ENCODE measurements at regions not wholly inside any gene's neighbourhood (a gene's known extent, or its start where the extent isn't known, plus 50 kb on each side); places are given as distances from the start of the nearest gene placed in this dataset.

- DNase-seq (ENCODE audit: low spot score): no peak
Measured at GRCh38 chr12:63319386-63319785, 168.4 kb upstream of the AVPR1A start.

GRCh38 chr12:63318933-63319332 lies 167.9 kb upstream of the AVPR1A start:
- no peak for DNase-seq (ENCODE audit: low spot score)

GRCh38 chr12:63318313-63318712 lies 167.3 kb upstream of the AVPR1A start:
- DNase-seq (ENCODE audit: low spot score): no peak

GRCh38 chr12:63317880-63318279 lies 166.9 kb upstream of the AVPR1A start:
- DNase-seq (ENCODE audit: low spot score): no peak

- no peak for DNase-seq (ENCODE audit: low spot score)
Measured at GRCh38 chr12:63317286-63317846, 166.4 kb upstream of the AVPR1A start.

- no peak for DNase-seq (ENCODE audit: low spot score)
Measured at GRCh38 chr12:63313139-63313538, 162.1 kb upstream of the AVPR1A start.

- DNase-seq (ENCODE audit: low spot score): no peak
Measured at GRCh38 chr12:63308671-63309070, 157.7 kb upstream of the AVPR1A start.

GRCh38 chr12:63307849-63308248 lies 156.8 kb upstream of the AVPR1A start:
- DNase-seq (ENCODE audit: low spot score): no peak

- DNase-seq (ENCODE audit: low spot score): no peak
Measured at GRCh38 chr12:63305901-63306875, 155.2 kb upstream of the AVPR1A start.

- DNase-seq (ENCODE audit: low spot score): no peak
Measured at GRCh38 chr12:63304887-63305316, 153.9 kb upstream of the AVPR1A start.

- no peak for DNase-seq (ENCODE audit: low spot score)
Measured at GRCh38 chr12:63302941-63303536, 152.0 kb upstream of the AVPR1A start.

- no peak for DNase-seq (ENCODE audit: low spot score)
Measured at GRCh38 chr12:63302269-63302940, 151.4 kb upstream of the AVPR1A start.

GRCh38 chr12:63301311-63301710 lies 150.3 kb upstream of the AVPR1A start:
- no peak for DNase-seq (ENCODE audit: low spot score)

- no peak for DNase-seq (ENCODE audit: low spot score)
Measured at GRCh38 chr12:63298386-63298930, 147.5 kb upstream of the AVPR1A start.

GRCh38 chr12:63294327-63294632 lies 143.3 kb upstream of the AVPR1A start:
- DNase-seq (ENCODE audit: low spot score): no peak

- no peak for DNase-seq (ENCODE audit: low spot score)
Measured at GRCh38 chr12:63292471-63293221, 141.6 kb upstream of the AVPR1A start.

GRCh38 chr12:63276537-63277365 lies 125.8 kb upstream of the AVPR1A start:
- DNase-seq (ENCODE audit: low spot score): peak; percentile 49

GRCh38 chr12:63266988-63267387 lies 116.0 kb upstream of the AVPR1A start:
- DNase-seq (ENCODE audit: low spot score): no peak

- no peak for DNase-seq (ENCODE audit: low spot score)
Measured at GRCh38 chr12:63264629-63265028, 113.6 kb upstream of the AVPR1A start.

GRCh38 chr12:63250486-63250885 lies 99.5 kb upstream of the AVPR1A start:
- DNase-seq (ENCODE audit: low spot score): no peak

GRCh38 chr12:63238892-63239291 lies 87.9 kb upstream of the AVPR1A start:
- DNase-seq (ENCODE audit: low spot score): no peak
